H1 (cell line): ENCODE measurements at regions not wholly inside any gene's neighbourhood (a gene's known extent, or its start where the extent isn't known, plus 50 kb on each side); places are given as distances from the start of the nearest gene placed in this dataset.

ENCODE experiments used
- GTF2F1 ChIP-seq: IDR thresholded peaks from 2 replicates; pipeline ENCODE4 v1.6.1; 2012; ENCODE audit warnings: low read depth, low read length, improper control_type of control experiment, borderline replicate concordance
- HDAC6 ChIP-seq: IDR thresholded peaks from one replicate; pipeline ENCODE4 v1.7.1; 2012; ENCODE audit warnings: low read depth, mild to moderate bottlenecking, inconsistent platforms, low read length, moderate library complexity
- RBBP5 ChIP-seq: IDR thresholded peaks from 2 replicates; pipeline ENCODE4 v1.7.1; 2012; ENCODE audit warnings: low read depth, mild to moderate bottlenecking, inconsistent platforms, low read length, moderate library complexity, borderline replicate concordance
- ZNF274 ChIP-seq: IDR thresholded peaks from 2 replicates; pipeline ENCODE4 v1.7.0; 2012; ENCODE audit warnings: low read length, borderline replicate concordance; ENCODE audit errors: extremely low read depth

GRCh38 chr4:22235698-22236097 is 280.2 kb downstream of the ADGRA3 start (continued):
- TF ChIP-seq RBBP5 (no peak), HDAC6 (no peak), ZNF274 (no peak), GTF2F1 (no peak)
